GM18505 (cell line): ENCODE measurements at regions not wholly inside any gene's neighbourhood (a gene's known extent, or its start where the extent isn't known, plus 50 kb on each side); places are given as distances from the start of the nearest gene placed in this dataset.

Experiments
- ATAC-seq: cut with Tn5 transposase; IDR thresholded peaks from one replicate; pipeline ENCODE4 v1.9.1; 2021; ENCODE audit not compliant: unreplicated experiment
- POLR2A ChIP-seq: IDR thresholded peaks from 4 replicates; pipeline ENCODE4 v1.6.1; 2011; ENCODE audit warnings: borderline replicate concordance; ENCODE audit not compliant: insufficient read depth, insufficient read length; ENCODE audit errors: extremely low read depth

DNA sequence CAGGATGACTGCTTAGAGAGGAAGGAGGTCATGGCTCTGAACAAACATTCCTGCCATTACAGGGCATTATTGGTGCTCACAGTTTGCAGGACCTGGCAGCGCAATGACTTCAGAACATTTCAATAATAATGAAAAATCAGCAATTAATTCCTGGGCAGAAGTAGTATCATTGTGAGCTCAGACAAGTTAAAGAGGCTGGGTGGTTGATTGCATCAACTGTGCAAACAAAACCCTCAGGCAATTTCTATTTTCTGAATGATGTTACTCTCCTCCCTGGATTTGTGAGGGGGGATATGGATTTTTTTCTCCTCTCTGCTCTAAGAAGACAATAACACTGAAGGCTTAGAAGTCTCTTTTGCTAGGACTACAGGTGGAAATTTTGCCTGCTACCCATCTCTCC lies 168.1 kb upstream of the TACR1 start:
- no peak for ATAC-seq
- TF ChIP-seq POLR2A: no peak

GRCh38 chr2:75361486-75361885 lies 162.2 kb upstream of the TACR1 start:
- ATAC-seq: no peak
- no peak for TF ChIP-seq POLR2A

- ATAC-seq: no peak
- no peak for TF ChIP-seq POLR2A
These were observed 161.6 kb upstream of the TACR1 start for GRCh38 chr2:75360945-75361344.

DNA sequence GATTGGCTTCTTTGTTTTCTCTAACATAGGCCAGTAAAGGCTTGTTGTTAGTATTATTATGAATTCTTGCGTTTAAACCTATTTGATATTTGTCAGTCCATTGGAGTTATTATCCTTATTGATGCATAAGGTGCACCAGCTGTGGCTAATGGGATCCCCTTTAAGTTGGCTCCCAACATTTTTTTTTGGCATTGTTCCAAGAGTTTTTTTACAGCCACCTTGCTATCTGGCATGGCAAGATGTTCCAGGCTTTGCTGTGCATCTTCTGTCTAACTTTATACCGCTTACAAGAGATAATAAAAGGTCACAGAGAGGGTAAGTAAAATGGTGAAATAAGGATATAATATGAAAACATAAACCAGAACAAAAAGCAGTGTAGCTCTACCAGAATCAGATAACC lies 157.5 kb upstream of the TACR1 start:
- no peak for TF ChIP-seq POLR2A
- no peak for ATAC-seq

DNA sequence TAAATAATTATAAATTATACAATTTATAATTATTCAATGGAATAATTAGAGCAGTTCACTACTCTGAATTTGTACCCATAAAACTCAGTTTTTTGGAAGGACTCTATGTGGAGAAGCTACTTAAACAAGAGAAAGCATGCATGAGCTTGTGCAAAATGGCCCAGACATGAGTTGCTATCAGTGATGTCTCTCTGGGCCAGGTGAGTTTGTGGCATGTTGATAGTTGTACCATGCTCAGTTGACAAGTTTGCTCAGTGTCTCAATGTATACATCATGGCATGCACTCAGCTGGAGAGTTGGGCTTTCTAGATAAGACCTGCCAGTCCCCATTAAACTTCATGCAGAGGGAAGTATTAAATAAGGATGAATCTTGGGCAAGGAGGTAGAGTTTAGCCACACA lies 153.8 kb upstream of the TACR1 start:
- ATAC-seq: no peak
- no peak for TF ChIP-seq POLR2A

GRCh38 chr2:75348307-75348706 lies 149.0 kb upstream of the TACR1 start:
- no peak for TF ChIP-seq POLR2A
- ATAC-seq: no peak

DNA sequence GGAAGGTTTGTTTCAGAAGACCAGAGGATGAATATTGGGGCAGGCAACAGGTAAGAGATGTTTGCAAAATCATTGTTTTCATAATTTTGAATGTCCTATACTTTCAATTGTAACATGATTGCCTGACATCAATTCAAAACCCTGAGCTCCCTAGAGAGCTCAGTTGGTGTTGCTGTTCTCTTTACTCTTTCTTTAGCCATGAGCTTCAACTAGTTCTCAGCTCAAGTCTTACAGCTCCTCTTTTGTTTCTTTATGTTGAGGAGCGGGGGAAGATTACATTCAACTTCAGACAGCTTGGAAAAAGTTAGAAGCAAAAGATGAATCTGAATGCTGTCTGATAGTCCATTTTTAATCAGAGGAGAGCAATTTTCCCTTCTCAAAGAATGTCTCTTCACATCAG lies 144.8 kb upstream of the TACR1 start:
- TF ChIP-seq POLR2A: no peak
- ATAC-seq: no peak

GRCh38 chr2:75342504-75343175 lies 143.3 kb upstream of the TACR1 start:
- TF ChIP-seq POLR2A: no peak
- ATAC-seq: peak; percentile 62

DNA sequence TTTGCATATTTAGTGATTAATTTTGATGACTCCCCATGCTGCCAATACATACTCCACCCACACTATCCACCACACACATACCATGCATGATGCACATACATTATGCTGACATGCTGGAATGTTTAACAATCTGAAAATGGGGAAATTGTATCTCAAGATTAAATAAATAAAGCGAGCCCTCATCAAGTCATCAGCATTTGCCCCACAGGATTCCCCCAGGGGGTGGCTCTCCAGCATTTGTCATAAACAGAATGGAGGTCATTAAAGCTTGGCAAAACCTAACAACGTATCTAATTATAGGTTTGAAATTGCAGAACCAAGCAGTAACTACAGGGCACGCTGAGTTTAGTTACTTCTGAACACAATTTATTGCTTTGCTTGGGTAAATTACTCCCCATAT lies 141.2 kb upstream of the TACR1 start:
- no peak for TF ChIP-seq POLR2A
- no peak for ATAC-seq

DNA sequence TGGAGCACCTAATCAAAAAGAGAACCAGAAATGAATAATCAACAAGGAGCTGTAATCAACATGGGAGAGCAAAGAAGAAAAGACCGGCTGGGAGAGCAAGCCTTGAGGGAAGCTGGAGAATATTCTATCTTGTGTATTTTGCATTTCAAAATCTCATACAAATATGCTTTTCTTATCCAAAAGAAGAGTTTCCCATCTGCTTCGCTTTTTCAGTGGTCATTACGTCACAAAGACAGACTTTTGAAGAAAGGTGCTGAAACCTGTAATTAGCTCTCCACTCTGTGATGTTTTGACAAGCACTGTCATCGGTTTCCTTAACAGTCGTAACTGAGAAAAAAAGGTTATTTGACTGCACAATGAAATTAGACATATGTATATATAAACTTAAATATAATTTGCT lies 139.1 kb upstream of the TACR1 start:
- ATAC-seq: no peak
- no peak for TF ChIP-seq POLR2A

- no peak for TF ChIP-seq POLR2A
These were observed 138.3 kb upstream of the TACR1 start for GRCh38 chr2:75337619-75338018.

DNA sequence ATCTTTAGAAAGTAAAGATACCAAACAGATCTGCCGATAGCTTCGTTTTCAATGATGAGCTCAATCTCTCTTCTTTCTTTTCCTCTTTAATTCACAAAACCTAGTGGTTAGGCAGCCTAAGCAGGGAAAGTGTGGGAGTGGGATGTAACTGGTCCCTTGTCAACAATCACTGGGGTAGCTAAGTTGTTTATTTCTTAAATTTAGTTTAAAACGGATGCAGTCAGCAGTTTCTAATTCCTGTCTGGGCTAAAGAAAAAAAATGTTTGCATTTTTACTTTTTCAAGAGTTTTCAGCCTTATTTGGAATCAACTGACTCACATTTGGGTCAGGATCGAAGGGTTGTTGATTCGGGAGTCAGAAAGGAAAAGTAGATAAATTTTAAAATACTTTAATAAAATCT lies 137.7 kb upstream of the TACR1 start:
- ATAC-seq: no peak
- TF ChIP-seq POLR2A: no peak

More at GRCh38 chr2:75337619-75338018, 138.3 kb upstream of the TACR1 start:
- no peak for ATAC-seq

DNA sequence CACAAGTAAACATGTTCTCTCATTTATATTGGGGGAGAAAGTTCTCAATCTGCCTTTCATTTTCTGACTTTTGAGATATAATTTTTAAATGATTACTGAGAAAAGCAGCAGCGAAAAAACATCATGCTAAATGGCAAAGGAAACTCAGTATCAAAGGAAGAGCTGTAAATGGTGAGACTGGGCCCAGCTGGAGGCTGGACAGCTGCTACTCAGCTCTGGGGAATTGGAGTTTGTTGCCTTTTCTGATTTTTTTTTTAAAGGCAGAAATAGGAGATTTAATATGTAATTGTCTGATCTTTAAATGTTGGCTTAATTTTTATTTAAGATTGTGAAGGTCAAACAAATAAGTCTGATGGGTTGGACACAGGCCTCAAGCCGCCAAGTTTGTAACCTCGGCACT lies 137.1 kb upstream of the TACR1 start:
- TF ChIP-seq POLR2A: no peak
- ATAC-seq: no peak

DNA sequence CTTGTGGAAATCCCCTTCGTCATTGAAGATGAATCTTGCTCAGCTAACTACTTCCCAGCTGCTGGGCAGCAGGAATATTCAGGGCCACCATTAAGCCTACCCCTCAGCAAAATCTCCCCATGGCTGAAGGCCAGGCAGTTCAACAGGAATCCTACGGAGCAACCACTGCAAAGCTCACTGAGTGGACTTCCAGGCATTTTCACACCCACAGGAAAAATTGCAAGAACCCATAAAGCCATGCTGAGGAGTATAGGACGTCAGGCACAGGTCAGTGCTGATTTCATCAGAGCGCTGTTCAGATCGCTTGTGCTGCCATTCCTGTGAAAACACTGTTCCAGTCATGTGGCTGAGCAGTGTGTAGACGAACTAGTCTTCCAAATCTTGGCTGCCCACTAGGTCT lies 134.8 kb upstream of the TACR1 start:
- no peak for TF ChIP-seq POLR2A
- ATAC-seq: no peak

- TF ChIP-seq POLR2A: no peak
- ATAC-seq: no peak
These were observed 134.3 kb upstream of the TACR1 start for GRCh38 chr2:75333646-75334045.
